CD4-positive, alpha-beta T cell treated with Interleukin-10 for 1 hour (primary cell): ENCODE measurements at regions not wholly inside any gene's neighbourhood (a gene's known extent, or its start where the extent isn't known, plus 50 kb on each side); places are given as distances from the start of the nearest gene placed in this dataset.
A peak's percentile ranks its signal among the peaks of the same experiment; 100 is the strongest.

Experiments
- DNase-seq: peaks from one replicate; pipeline ENCODE4 v3.0.0-alpha.2; 2020

DNA sequence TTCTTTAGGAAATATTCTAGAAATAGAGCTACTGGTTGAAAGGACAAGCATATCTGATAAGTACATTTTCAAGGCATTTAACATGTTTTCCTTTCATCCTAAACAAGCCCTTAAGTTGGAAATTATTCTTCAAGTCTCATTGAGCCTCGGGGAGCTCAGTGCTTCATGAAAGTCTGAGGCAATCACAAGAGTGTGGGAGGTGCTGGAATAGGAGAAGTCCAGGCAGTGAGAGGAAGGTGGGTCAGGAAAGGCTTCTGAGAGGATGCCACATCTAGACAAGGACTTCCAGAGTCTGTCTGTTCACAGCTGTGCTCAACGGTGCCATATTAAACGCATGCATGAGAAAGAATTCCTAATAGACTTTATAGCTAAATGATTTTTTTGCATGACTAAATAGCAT is 69.8 kb downstream of the CD83 start:
- no peak for DNase-seq

DNA sequence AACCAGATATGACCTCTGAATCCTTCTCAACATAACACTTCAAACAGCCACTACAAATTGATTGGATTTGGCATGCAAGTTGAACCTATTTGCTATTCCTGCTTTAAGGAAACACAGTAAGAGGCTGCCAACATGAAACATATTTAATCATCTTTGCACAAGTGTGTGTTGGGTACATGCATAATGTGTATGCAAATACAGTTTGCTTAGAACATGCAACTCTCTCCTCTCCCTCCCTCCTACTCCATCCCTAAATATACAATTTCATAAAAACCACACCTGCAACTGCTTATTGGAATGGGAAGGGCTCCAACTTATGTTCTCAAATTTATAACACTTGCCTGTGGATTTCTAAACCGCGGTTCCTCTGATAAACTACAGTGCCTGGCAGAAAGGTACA is 71.5 kb downstream of the CD83 start:
- no peak for DNase-seq

DNA sequence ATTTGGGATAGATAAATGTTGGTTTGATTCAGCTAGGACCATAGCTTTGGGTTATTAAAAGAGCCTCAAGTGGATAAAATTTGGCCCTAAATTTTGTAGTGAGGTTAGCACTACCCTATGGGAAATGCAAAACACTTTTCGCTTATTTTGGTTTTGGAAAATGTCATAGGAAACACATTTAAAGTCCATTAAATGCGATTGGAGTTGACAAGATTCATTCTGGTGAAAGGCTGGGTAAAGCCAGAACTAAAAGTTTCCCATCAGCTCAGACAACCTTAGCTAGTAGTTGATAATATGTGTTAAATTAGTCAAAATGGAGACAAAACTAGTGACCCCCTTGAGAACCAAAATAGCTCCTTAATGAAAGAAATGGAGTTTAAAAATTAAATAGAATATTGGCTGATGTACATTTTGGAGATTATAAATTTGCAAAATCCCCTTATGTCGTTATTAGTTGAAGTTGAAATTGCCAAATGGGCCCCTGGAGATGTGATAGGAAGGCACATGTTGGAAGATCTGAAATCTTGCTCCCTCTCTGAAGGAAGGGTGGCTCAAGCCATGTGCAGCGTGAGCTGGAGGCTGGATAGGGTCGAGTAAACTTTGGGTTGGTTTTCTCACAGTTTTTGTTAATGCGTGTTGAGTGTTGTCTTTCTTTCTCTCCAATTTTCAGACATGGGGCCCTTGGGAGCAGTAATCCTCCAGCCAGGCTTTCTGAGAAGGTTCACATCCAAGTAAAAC is 72.8 kb downstream of the CD83 start:
- no peak for DNase-seq

DNA sequence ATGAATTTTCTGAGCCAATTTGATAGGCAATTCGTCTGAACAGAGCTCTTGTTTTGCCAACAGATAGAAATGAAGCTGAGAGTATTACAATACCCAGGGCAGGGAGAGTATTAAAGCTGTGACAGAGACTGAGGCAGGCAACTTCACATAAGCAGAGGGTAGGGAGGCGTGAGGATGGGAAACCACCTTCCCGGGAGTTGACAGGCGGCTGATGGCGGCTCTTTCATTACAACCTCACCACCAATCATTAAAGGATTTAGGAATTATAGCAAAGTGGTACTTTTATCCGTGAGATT is 73.3 kb downstream of the CD83 start:
- DNase-seq: no peak

DNA sequence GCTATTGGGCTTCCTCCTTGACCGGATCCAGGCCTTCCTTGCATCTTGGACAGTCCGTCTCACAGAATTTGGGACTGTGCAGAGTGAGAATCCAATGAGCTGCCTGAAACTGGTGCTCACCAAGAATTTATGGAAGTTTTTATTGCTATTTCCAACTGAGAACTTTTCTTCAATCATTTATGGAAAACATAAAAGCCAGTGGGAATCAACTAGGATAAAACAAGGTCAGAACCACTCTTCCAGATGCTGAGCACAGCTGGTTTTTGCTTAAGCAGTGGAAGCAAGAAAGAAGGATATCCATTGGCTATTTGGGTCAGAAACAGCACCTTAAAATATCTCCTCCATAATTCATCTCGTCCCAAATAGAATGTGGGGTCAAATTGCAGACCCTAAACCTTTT is 74.2 kb downstream of the CD83 start:
- DNase-seq: no peak

DNA sequence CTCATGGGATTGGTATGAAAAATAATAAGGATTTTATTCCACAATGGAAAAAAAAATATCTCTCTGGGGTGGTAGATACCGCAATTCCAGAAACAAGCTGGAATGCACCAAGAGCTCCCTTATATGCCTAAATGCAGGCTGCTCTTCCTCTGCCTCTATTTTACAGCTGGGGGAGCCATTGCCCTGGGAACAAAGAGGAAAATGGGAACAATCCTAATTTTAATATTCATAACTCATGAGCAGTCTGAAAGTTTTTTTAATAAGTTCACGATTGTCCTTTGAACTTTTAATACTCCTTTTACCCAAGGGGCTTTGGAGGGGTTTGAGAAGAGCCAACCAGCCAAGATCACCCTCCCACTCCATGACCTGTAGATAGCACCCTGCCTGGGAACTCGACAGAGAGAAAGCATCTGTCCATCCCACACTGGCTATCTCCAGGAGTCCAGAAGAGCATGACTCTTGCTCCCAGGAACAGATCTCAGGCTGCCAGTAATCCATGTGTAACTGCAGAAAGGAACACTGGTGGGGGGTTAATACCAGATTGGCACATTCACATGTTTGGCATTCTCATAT is 74.7 kb downstream of the CD83 start:
- DNase-seq: no peak

DNA sequence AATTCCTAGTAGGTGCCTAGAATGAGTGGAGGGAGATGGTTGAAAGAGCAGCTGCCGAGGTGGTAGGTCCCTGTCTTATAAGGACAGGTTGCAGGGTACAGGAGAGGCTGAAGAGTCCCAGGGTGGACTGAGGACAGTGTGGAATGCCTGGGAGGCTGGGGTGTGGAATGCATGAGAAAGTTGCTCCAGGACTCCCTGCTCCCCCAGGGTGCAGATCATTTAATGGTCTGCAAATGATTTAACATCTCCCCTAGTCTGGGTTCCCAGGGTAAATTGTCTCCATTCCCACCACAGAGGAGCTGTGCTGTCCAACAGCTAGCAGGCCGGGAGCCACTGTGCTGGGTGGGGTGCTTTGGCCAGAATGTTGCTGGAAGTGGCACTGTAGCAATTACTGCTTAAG is 76.0 kb downstream of the CD83 start:
- DNase-seq: no peak

DNA sequence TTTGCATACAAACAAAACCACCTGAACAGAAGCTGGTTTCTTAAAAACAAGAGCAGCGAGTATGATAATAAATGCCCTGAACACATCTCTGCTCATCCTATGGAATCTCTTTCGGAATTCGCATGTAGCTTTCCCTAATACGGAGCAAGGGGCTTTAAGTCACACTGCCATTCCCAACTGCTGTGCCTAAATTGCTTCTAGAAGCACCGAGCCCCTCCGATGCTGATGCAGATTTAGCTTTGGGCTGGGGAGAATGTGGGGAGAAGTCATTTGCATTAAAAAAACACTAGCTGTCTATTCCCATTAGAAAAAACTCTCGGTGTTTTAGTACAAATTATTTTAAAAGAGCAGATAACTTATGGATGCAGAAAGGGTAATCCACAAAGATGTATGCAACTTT is 76.9 kb downstream of the CD83 start:
- DNase-seq: no peak

DNA sequence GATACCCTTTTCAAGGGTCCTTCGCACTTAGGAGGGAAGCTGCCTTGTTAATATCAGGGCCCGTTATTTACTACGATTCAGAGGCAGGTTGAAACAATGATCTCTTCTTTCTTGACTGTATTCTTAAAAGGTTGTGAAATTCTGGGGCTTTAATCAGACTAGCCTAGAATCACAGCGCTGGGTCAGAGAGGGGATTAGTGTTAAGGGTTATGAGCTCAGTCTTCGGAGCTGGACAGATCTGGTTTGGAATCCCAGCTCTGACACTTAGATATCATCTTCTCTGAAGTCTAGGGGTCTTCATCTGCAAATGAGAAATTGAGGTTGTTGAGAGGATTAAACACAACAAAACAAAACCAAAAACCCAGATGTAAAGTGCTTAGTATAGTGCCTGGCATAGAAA is 77.4 kb downstream of the CD83 start:
- DNase-seq: no peak

DNA sequence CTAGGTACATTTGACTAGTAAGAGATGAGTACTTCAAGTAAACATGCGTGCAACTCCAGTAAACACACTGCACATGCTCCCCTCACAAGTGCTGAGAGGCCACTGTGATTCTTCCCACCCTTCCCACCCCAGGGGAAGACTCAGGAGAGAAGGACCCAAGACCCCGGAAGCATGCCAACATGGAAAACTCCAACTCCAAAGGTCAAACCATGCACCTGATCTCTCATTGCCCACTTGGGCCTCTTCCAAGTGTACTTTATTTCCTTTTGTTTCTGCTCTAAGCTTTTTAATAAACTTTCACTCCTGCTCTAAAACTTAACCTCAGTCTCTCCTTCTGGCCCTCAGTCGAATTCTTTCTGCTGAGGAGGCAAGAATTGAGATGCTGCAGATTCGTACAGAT is 78.5 kb downstream of the CD83 start:
- DNase-seq: no peak

DNA sequence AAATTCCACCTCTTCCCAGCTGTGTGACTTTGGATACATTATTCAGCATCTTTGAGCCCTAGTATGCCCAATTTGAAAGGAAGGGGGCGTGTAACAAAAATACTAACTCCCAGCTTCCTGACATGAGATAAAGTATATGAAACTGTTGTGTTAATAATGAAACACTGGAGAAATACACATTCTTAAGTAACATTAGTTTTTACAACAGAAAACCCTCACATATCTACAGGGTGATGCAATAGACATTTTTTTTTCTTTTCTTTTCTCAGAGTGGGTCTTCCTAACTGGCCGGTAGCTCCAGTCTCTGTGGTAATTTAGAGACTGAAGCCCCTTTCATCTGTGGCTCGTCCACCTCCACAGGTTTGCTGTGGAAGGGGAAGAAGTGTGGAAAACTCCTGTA is 79.5 kb downstream of the CD83 start:
- DNase-seq: no peak

DNA sequence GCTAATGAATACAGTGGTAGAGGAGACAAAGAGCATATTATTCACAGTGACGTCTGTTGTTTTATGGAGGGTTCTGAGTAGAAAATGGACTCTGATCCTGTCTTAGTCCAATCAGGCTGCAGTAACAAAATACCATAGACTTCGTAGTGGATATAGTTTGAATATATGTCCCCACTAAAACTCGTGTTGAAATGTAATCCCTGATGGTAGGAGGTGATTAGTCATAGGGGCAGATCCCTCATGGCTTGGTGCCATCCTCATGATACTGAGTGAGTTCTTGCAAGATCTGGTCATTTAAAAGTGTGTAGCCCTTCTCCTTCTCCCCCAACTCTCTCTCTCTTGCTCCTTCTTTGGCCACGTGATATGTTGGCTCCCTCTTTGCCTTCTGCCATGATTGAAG is 82.5 kb downstream of the CD83 start:
- no peak for DNase-seq

DNA sequence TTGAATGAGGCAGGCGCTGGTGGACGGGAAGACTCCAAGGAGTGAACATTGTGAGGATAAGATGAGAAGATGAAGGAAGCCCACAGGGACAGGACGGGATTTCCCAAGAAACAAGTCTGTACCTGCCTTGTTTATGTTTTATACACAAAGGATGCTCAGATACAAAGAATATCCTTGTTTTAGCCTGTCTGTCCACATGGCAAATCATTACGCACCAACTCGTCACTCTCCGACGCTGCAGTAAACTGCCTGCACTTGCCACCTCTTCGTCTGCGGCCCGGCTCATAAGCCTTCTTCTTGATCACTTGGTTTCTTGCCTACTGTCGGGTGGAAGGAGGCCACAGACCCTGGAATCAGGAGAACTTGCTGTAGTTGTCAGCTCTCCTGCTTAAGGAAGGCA is 85.4 kb downstream of the CD83 start:
- DNase-seq: no peak

DNA sequence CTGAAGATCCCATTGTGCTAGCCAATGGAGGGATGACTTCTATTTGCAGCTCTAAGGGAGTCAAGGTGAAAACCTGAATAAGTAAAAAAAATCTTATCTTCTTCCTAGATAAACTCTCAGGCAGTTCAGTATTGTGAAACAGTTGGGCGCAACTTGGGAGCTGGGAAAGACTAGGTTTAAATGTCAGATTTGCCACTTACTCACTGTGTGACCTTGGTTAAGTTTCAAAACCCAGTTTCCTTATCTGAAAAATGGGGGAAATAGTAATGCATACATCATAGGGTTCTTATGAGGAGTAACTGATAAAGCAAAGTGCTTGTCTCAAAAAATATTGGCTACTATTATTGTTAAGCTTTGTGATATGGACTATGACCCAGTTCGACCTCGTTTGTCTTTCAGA is 88.8 kb downstream of the CD83 start:
- no peak for DNase-seq

DNA sequence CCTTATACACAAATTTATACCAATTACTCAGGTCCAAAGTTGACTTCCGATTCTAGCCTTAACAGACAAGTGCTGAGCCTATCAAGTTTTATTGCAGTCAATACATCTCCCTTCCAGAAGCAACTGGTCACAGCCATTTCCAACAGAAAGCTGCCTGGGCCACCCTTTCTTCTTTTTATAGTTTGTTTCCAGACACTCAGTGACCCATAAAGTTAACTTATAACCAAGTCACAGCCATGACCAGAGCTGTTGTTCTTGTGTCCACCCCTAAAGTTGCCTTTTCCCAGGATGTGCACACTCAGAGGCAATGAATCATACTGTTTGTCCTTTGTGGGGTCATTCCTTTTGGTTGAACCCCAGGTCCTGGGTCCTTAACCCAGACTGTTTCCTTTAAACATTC is 89.9 kb downstream of the CD83 start:
- DNase-seq: no peak

DNA sequence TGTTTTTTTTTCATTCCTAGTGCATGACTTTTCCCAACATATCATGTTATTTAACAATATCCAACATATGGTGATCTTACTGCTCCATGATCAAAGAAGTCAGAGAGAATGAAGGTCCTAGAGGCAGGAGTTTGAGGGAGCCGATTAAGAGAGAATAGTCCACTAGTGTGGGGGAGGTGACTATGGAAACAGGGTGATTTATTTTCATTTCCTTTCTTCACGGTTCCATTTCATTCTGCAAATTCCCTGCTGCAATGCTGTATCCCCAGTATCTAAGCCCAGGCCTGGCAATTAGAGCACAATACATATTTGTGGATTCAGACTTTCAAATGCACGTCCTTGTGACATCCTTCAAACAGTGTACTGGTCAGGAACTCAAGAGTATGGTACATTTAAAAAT is 91.4 kb downstream of the CD83 start:
- DNase-seq: no peak

DNA sequence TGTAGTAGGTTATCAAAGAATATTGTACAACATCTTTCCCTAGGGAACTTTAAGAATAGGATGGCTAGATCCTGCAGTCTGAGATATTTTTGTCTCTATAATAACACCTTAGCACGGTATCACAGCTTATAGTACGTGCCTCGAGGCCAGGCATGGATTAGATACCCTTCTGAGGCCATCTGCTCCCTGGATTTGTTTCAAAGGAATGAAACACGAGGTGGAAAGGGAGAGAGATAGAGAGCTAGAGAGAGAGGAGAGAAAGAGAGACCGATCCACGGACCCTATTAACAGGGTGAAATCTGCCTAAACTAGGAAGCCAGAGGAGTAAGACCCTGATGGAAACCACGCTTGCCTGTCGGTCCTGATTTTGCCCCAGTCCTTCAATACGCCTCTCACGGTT is 92.5 kb downstream of the CD83 start:
- DNase-seq: no peak

DNA sequence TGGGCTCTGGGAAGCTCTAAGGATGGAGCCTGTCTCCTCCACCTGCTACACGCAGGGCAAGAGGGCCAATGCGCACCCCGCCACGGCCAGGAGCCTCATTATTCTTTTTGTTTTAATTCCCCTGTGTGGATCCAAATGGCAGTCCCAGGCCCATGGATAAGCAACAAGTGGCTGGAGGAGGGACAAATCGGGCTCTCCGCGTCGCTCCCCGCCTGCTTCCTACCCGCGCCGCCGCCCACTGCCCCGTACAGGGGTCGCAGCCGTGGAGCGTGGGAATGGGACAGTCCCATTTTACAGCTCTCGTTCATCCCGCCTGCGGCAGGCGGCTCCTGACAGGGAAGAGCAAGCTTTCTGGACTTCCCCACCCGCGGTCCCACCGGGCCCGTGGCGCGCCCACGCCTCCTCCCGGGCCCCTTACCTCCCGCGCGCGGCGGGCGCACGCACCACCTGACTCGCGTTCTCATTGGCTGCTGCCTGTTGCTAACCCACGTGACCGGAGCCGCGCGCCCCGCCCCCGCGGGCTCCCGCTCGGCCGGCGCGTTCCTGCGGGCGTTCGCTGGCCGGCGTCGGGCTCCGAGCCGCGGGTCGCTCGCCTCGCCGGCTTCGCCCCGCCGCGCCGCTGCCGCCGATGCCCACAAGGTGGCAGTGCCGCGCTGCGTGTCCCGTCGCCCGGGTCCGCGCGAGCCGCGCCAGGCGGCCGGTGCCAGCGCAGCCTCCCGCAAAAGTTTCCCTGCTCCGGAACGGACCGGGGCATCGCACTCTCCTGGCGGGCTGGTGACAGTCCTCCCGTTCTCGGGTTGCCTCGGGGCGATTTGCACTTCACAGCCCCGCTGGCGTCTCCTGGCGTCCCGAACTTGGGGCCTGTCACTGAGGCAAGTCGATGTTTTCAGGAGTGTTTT is 93.3 kb downstream of the CD83 start:
- DNase-seq: peak; percentile 94

DNA sequence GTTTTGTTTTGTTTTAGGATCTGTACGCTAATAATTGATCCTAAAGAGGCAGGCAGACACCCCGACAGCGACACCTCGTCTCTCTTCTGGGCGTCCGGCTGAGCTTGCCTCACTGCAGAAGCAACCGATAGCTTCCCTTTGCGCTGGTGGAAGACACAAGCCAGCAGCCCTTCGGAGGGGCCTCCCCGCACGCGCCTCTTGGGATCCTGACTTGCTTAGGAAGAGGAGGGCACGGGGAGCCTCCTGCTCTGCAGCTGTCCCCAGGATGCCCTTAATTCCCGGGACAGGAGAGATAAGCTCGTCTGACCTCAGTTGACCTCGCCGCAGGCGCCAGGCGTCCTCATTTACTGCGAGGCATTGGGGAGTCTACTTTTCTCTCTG is 94.0 kb downstream of the CD83 start:
- no peak for DNase-seq

DNA sequence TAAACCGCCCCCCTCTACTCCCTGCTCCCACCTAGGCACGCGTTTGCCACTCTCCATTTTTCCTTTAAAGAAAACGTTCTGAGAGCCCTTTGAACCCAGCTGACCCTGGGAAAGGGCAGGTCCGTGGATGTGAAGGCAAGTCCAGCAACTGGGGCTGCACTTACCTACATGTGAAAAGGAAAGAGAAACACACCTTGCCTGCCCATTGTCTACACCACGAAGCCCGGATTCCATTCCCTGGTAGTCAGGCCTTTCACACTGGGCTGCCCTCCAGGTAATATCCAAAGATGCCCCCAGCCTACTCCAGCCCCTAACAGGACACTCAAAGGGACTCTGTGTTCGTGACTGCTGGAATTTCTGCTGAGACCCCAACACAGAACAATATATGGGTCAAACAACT is 94.4 kb downstream of the CD83 start:
- DNase-seq: no peak

DNA sequence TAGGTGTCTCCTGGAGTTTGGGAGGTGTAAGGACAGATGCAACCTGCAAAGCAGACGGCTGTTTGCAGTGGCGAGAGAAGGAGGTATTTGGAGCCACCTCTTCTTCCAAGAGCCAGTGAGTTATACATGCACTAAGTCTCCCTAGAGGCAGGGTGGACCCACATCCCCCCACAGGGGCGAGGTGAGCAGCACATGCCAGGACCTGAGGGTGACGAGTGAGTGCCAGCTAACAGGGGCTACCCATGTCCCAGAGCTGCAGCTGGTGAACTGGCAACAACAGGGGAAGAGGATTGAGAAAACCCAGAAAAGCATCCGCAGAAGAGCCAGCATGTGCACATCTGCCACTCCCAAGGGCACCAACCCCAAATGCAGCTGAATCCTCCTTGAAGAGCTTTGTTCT is 95.1 kb downstream of the CD83 start:
- DNase-seq: no peak

DNA sequence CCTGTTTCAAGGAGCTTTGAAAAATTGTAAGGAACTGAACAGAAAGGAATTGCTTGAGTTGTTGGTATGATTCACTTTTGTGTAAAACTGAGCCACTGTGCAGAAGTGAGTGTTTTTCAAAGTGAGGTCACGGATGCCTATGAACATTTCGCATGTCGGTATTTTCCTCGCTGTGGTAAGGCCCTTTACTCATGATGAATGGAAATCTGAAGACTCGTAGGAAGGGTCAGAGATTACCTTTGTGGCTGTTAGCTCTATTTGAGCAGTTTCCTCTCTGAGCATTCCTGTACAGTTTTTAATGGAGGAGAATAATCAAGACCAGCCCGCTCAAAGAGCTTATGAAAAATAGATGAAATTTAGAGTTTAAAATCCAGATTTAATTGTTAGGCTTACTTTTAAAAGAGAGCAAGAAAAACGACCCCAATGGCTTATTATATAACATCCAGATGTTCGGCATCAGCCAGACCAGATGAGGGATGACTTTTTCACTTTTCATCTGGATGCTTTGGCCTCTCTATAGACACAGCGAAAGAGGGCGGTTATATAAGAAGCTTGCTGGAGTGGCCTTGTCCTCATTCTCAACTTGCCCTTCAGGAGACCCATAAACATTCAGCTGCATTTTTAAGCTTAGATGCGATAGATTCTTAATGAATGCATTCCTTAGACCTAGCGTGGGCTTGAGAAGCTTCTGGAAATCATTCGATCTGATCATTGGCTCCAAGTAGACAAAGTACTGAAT is 99.5 kb downstream of the CD83 start:
- DNase-seq: no peak

DNA sequence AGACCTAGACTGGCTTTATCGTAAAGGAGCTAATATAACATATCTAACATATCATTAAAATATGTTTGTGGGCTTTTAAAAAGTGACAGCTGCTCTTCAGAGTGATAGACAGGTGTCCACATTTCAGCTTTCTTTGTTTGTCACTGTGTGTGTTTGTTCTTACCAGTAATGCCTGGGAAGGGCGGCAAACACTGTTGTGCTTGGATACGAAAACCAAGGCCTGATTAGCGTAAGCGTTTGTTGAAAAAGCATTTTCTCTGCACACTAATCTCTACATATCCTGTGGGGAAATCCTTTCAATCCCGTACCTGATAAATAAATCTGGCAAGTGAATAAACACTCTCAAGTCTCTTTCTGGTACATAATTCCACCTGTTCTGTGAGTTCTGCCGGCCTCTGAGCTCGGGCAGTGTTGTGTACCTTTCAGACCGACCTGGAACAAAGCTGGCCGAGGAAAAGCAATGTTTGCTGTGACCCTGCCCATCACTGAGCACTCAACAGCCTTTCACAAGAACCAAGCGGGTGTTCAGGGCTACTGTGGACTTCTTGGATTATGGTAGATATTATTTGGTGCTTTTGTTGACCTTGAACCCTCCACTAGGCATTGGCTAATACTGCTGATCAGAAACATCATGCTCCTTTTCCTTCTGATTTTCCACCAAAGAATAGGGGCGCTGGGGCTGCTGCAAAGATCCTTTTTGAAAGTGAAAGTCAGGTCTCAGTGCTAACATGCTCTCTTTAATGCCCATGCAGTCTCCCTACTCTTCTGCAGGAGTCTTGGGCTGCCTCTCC is 100.4 kb downstream of the CD83 start:
- DNase-seq: no peak
